CD4-positive, alpha-beta memory T cell (primary cell): ENCODE measurements at regions not wholly inside any gene's neighbourhood (a gene's known extent, or its start where the extent isn't known, plus 50 kb on each side); places are given as distances from the start of the nearest gene placed in this dataset.

ENCODE experiments used
- CTCF ChIA-PET: fragments of 350-600 bp; sonication (Branson Sonifier 250); formaldehyde crosslinking; loops from one replicate; lab custom pipeline; 2021; ENCODE audit warnings: inconsistent platforms; ENCODE audit not compliant: partially characterized antibody; lab: Charles Lee
- POLR2A ChIA-PET: fragments of 350-600 bp; sonication (Branson Sonifier 250); formaldehyde crosslinking; loops from one replicate; lab custom pipeline; 2021; ENCODE audit not compliant: partially characterized antibody; lab: Charles Lee
- DNase-seq, 5 donors: peaks; one replicate each; pipeline versions ENCODE4 v3.0.0 to v3.0.0-alpha.2; 2020 to 2022; ENCODE audit warnings: mixed read lengths in 1 of 5
- H3K27ac ChIP-seq: one replicate; pipeline ENCODE4 v1.7.0; 2013; ENCODE audit warnings: low read depth, low read length
- H3K27me3 ChIP-seq: 2 replicates; pipeline ENCODE4 v1.7.0; 2013; ENCODE audit warnings: mild to moderate bottlenecking, low read length, moderate library complexity; ENCODE audit not compliant: insufficient read depth
- H3K36me3 ChIP-seq: 2 replicates; pipeline ENCODE4 v1.7.0; 2013; ENCODE audit warnings: mild to moderate bottlenecking, low read length, moderate library complexity; ENCODE audit not compliant: insufficient read depth
- H3K4me1 ChIP-seq: 2 replicates; pipeline ENCODE4 v1.7.0; 2013; ENCODE audit warnings: mild to moderate bottlenecking, low read length, moderate library complexity; ENCODE audit not compliant: insufficient read depth
- H3K4me3 ChIP-seq, 2 donors: one replicate each; pipeline ENCODE4 v1.7.0; 2013; ENCODE audit warnings: low read length in 2 of 2, mild to moderate bottlenecking in 1 of 2
- H3K9me3 ChIP-seq, 2 donors: one replicate each; pipeline ENCODE4 v1.7.0; 2013; ENCODE audit warnings: low read length in 2 of 2, control low read depth in 1 of 2; ENCODE audit not compliant: control insufficient read depth in 1 of 2
- H3K27ac Mint-ChIP-seq, 7 donors: one replicate each; pipeline ENCODE4 v1.8.0; 2020 to 2021; ENCODE audit warnings: mixed read lengths in 7 of 7, mild to moderate bottlenecking in 6 of 7, inconsistent platforms in 3 of 7, moderate library complexity in 3 of 7
- H3K27me3 Mint-ChIP-seq, 2 donors: one replicate each; pipeline ENCODE4 v1.8.0; 2020 to 2021; ENCODE audit warnings: mixed read lengths in 2 of 2
- H3K36me3 Mint-ChIP-seq, 2 donors: one replicate each; pipeline ENCODE4 v1.8.0; 2020 to 2021; ENCODE audit warnings: mixed read lengths in 2 of 2, inconsistent platforms in 1 of 2, mild to moderate bottlenecking in 1 of 2
- H3K4me1 Mint-ChIP-seq, 4 donors: one replicate each; pipeline ENCODE4 v1.8.0; 2020 to 2021; ENCODE audit warnings: mixed read lengths in 4 of 4, mild to moderate bottlenecking in 1 of 4
- H3K4me3 Mint-ChIP-seq, 8 donors: one replicate each; pipeline ENCODE4 v1.8.0; 2020 to 2021; ENCODE audit warnings: mixed read lengths in 8 of 8, mild to moderate bottlenecking in 7 of 8, moderate library complexity in 6 of 8, inconsistent platforms in 3 of 8
- H3K9me3 Mint-ChIP-seq, 8 donors: one replicate each; pipeline ENCODE4 v1.8.0; 2020 to 2021; ENCODE audit warnings: mixed read lengths in 8 of 8, mild to moderate bottlenecking in 5 of 8, inconsistent platforms in 3 of 8, moderate library complexity in 1 of 8
- intact Hi-C: fragments of 100-400 bp; cut with micrococcal nuclease; formaldehyde crosslinking; loops from one replicate; pipeline ENCODE4 v1.15.1; 2023

DNA sequence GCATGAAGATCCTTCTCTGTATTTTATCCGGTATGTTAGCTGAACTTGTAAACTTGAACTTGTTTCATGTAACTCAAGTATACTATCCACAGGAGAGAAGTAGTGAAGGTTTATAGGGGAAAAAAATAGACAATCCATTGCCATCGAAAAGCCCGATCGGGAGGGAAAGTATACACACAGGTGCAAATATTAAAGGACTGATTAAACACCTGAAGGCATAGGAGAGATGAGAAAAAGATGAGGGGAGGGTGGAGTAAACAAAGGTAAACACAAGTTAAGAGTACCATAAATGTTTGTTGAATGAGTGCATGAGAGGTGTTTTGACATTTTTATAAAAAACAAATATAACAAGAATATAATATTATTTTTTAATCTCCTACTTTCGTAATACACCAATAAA lies 64.3 kb upstream of the CITED2 start:
- Mint-ChIP-seq H3K36me3 (no peaks in the 10 kb centered on the region), H3K4me1 (peaks cover 0 to 7% (median 2%) of the 10 kb centered on the region in 4 donors), H3K27me3 (no peaks in the 10 kb centered on the region), H3K4me3 (no peak overlapping the region), H3K27ac (no peak overlapping the region), H3K9me3 (no peaks in the 10 kb centered on the region)
- ChIA-PET CTCF (interaction anchor here (1.4 kb wide), 1 partner anchor 8 kb away, joined by 4 read pairs; no protein-coding TSS in a partner anchor), POLR2A (no interaction called here)
- no peak overlapping the region for H3K4me3 ChIP-seq
- H3K4me1 ChIP-seq: no peaks in the 10 kb centered on the region
- intact Hi-C loops: no loop called here
- no peaks in the 10 kb centered on the region for H3K9me3 ChIP-seq
- H3K36me3 ChIP-seq: no peaks in the 10 kb centered on the region
- no peak overlapping the region for H3K27ac ChIP-seq
- DNase-seq: no peak
- H3K27me3 ChIP-seq: no peaks in the 10 kb centered on the region

DNA sequence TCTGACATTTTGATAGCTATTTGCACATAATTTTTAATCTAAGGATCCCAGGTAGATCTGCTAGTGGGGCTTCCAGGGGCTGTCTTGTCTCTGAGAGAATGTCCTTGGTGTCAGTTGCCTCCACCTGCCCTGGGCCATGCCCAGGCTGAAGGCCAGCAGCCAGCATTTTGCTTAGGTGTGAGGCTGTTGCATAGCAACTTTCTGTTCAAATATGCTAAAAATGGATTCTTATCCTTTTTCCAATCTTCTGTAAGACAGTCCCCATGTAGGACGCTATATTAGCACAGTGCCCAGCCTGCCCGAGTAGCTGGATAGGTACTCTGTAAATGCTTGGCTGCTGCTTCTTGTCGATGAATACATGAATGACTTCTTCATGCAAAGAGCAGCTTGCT lies 62.5 kb upstream of the CITED2 start:
- POLR2A ChIA-PET: no interaction called here
- CTCF ChIA-PET: no interaction called here
- intact Hi-C loops: no loop called here
- H3K4me1 Mint-ChIP-seq: peaks cover 0 to 1% (median under 1%) of the 10 kb centered on the region in 4 donors
- H3K4me3 Mint-ChIP-seq: no peak overlapping the region
- H3K27ac Mint-ChIP-seq: no peak overlapping the region
- H3K4me1 ChIP-seq: no peaks in the 10 kb centered on the region
- no peaks in the 10 kb centered on the region for H3K36me3 Mint-ChIP-seq
- no peaks in the 10 kb centered on the region for H3K36me3 ChIP-seq
- H3K9me3 ChIP-seq: no peaks in the 10 kb centered on the region
- no peaks in the 10 kb centered on the region for H3K27me3 Mint-ChIP-seq
- H3K9me3 Mint-ChIP-seq: peaks cover 0 to 8% (median 1%) of the 10 kb centered on the region in 8 donors
- no peaks in the 10 kb centered on the region for H3K27me3 ChIP-seq
- no peak overlapping the region for H3K4me3 ChIP-seq
- DNase-seq: no peak
- H3K27ac ChIP-seq: no peak overlapping the region

DNA sequence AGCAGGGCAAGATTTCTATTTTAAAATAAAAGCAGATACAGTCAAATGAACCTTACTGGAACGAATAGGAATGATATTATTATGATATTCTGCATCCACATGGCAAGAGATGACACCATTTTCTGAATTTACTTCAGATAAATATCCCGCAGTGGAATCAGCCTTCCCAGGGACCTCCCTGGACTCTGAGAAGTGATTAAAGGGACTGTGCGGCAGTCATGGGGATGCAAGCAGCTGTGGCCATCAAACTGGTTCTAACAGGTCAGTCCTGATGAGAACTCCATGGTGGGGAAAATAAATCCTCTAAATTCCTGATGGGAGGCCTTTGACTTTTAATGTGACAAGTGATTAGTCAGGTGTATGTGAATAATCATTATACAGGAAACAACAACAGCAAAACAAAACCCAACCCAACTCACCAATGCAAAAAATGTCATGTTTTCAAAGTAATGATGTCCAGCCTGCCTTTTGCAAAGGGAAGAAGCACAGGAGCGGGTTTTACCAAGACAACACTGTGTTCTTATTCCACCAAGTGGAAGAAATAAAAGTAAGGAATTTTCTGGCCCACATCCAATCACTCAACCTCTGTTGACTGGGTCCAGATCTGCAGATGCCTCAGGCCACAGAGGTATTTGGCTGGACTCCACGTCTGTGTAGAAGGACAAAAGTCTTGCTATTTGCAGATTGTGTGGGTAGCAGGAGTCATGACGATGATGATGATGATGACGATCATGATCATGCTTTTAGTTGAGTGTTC lies 61.9 kb upstream of the CITED2 start:
- ChIA-PET POLR2A (no interaction called here), CTCF (no interaction called here)
- no peaks in the 10 kb centered on the region for H3K9me3 ChIP-seq
- H3K36me3 Mint-ChIP-seq: no peaks in the 10 kb centered on the region
- no peak overlapping the region for H3K27ac Mint-ChIP-seq
- no peaks in the 10 kb centered on the region for H3K27me3 Mint-ChIP-seq
- H3K36me3 ChIP-seq: no peaks in the 10 kb centered on the region
- H3K27me3 ChIP-seq: no peaks in the 10 kb centered on the region
- no peaks in the 10 kb centered on the region for H3K4me1 ChIP-seq
- H3K27ac ChIP-seq: no peak overlapping the region
- intact Hi-C loops: no loop called here
- no peak for DNase-seq
- no peak overlapping the region for H3K4me3 Mint-ChIP-seq
- H3K4me1 Mint-ChIP-seq: peaks cover 0 to 1% (median 0%) of the 10 kb centered on the region in 4 donors
- H3K9me3 Mint-ChIP-seq: peaks cover 0 to 14% (median 1%) of the 10 kb centered on the region in 8 donors
- H3K4me3 ChIP-seq: no peak overlapping the region

GRCh38 chr6:139433631-139434419 lies 59.4 kb upstream of the CITED2 start:
- no peak for DNase-seq
- POLR2A ChIA-PET: interaction anchor here (1.0 kb wide), 1 partner anchor 490 kb away, joined by 3 read pairs; no protein-coding TSS in a partner anchor
- H3K27me3 Mint-ChIP-seq: no peaks in the 10 kb centered on the region
- peaks cover 0 to 1% (median 0%) of the 10 kb centered on the region in 4 donors for H3K4me1 Mint-ChIP-seq
- H3K27ac Mint-ChIP-seq: no peak overlapping the region
- CTCF ChIA-PET: no interaction called here
- no peak overlapping the region for H3K4me3 Mint-ChIP-seq
- Histone ChIP-seq H3K27ac (no peak overlapping the region), H3K9me3 (no peaks in the 10 kb centered on the region), H3K27me3 (no peaks in the 10 kb centered on the region), H3K36me3 (no peaks in the 10 kb centered on the region), H3K4me3 (no peak overlapping the region), H3K4me1 (no peaks in the 10 kb centered on the region)
- peaks cover 0 to 17% (median 1%) of the 10 kb centered on the region in 8 donors for H3K9me3 Mint-ChIP-seq
- intact Hi-C loops: no loop called here
- H3K36me3 Mint-ChIP-seq: no peaks in the 10 kb centered on the region

DNA sequence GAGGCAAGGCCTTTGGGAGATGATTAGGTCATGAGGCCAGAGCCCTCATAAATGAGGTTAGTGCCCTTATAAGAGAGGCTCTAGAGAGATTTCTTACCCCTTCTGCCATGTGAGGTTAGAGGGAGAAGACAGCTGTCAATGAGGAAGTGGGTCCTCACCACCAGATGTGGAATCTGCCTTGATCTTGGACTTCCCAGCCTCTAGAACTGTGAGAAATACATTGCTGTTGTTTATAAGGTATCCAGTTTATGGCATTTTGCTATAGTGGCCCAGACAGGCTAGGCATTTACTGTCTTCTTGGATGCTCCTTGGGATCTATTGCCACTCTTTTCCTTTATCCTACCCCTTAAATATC lies 57.1 kb upstream of the CITED2 start:
- Histone ChIP-seq H3K4me1 (no peaks in the 10 kb centered on the region), H3K27ac (no peak overlapping the region), H3K36me3 (no peaks in the 10 kb centered on the region), H3K27me3 (no peaks in the 10 kb centered on the region), H3K4me3 (no peak overlapping the region), H3K9me3 (no peaks in the 10 kb centered on the region)
- peaks cover 0 to 17% (median 1%) of the 10 kb centered on the region in 8 donors for H3K9me3 Mint-ChIP-seq
- no peak overlapping the region for H3K27ac Mint-ChIP-seq
- DNase-seq: no peak
- peaks cover 0 to 3% of the 10 kb centered on the region in 2 donors for H3K27me3 Mint-ChIP-seq
- intact Hi-C loops: no loop called here
- CTCF ChIA-PET: no interaction called here
- peaks cover 0 to 1% (median 0%) of the 10 kb centered on the region in 4 donors for H3K4me1 Mint-ChIP-seq
- POLR2A ChIA-PET: no interaction called here
- H3K4me3 Mint-ChIP-seq: no peak overlapping the region
- H3K36me3 Mint-ChIP-seq: no peaks in the 10 kb centered on the region

DNA sequence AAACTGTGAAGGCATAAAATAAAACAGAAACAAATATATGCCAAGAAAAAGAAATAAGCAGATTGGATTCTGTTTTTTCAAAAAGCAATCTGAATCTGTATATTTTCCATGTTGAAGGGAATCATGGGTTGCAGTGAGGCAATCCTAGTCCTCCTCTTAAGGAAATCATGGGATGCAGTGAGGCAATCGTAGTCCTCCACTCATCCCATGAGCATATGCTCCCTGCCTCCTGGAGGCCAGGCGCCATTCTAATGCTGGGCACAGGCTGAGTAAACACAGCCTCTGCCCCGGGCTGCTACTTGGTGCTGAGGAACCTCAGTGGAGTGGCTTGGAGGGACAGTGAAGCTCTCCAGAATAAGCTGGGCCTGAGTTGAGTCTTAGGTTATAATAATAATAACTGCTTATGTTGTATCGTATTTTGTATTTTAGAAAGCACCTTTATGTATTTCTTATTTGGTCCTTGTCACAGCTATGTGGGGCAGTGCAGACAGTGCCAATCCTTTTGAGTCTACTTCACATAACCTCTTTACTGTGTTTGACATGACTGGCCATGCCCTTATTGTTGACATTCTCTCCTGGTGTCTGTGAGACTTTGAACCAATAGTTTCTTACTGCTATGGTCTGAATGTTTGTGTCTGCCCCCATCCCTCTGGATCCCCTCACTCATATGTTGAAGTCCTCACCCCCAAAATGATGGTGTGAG lies 56.6 kb upstream of the CITED2 start:
- no peaks in the 10 kb centered on the region for H3K27me3 ChIP-seq
- H3K27ac ChIP-seq: no peak overlapping the region
- H3K9me3 Mint-ChIP-seq: peaks cover 0 to 17% (median 1%) of the 10 kb centered on the region in 8 donors
- H3K4me3 ChIP-seq: no peak overlapping the region
- H3K27me3 Mint-ChIP-seq: peaks cover 0 to 3% of the 10 kb centered on the region in 2 donors
- CTCF ChIA-PET: interaction anchor here (1.0 kb wide), 1 partner anchor 8 kb away, joined by 4 read pairs; no protein-coding TSS in a partner anchor
- H3K36me3 ChIP-seq: no peaks in the 10 kb centered on the region
- H3K4me1 Mint-ChIP-seq: peaks cover 0 to 1% (median 0%) of the 10 kb centered on the region in 4 donors
- DNase-seq: no peak
- H3K4me1 ChIP-seq: no peaks in the 10 kb centered on the region
- no peaks in the 10 kb centered on the region for H3K36me3 Mint-ChIP-seq
- intact Hi-C loops: no loop called here
- H3K9me3 ChIP-seq: no peaks in the 10 kb centered on the region
- H3K4me3 Mint-ChIP-seq: no peak overlapping the region
- POLR2A ChIA-PET: no interaction called here
- H3K27ac Mint-ChIP-seq: no peak overlapping the region

DNA sequence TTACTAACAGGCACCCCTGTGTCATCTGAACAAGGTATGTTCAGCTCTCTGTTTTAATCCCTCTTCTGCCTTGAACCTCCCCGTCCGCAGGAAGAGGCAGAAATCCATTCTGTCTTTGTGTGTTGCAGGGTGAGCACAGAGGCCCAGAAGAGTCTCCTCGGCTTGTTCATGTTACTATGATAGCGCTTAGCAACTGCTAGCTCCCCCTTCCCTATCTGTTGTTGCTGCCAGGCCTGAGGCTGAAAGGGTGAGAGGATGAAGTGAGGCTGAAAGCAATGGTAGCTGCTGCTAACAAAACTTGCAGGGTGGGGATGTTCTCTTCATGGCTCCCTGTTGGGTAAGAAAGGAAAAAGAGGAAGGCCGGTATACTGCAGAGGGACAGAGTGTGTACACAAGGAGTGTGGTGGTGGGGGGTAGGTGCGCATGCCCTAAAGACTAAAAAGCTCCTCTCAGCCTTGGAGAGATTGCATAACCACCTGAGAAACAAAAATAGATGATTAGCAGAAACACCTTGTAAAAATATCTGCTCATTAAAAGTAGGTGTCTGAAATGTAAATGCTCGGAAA lies 55.2 kb upstream of the CITED2 start:
- no peak overlapping the region for H3K4me3 Mint-ChIP-seq
- H3K27me3 ChIP-seq: no peaks in the 10 kb centered on the region
- peaks cover 3% of the 10 kb centered on the region in 2 donors for H3K27me3 Mint-ChIP-seq
- H3K4me1 Mint-ChIP-seq: peaks cover 0 to 1% (median 0%) of the 10 kb centered on the region in 4 donors
- ChIA-PET POLR2A (no interaction called here), CTCF (no interaction called here)
- H3K4me3 ChIP-seq: no peak overlapping the region
- H3K9me3 Mint-ChIP-seq: peaks cover 0 to 17% (median 1%) of the 10 kb centered on the region in 8 donors
- H3K36me3 ChIP-seq: no peaks in the 10 kb centered on the region
- no peaks in the 10 kb centered on the region for H3K9me3 ChIP-seq
- H3K4me1 ChIP-seq: no peaks in the 10 kb centered on the region
- H3K27ac Mint-ChIP-seq: no peak overlapping the region
- intact Hi-C loops: no loop called here
- H3K36me3 Mint-ChIP-seq: no peaks in the 10 kb centered on the region
- H3K27ac ChIP-seq: no peak overlapping the region
- DNase-seq: no peak
